GM18511 (cell line): ENCODE measurements at regions not wholly inside any gene's neighbourhood (a gene's known extent, or its start where the extent isn't known, plus 50 kb on each side); places are given as distances from the start of the nearest gene placed in this dataset.

Experiments used
- ATAC-seq: cut with Tn5 transposase; IDR thresholded peaks from one replicate; pipeline ENCODE4 v1.9.1; 2021; ENCODE audit warnings: mild to moderate bottlenecking, moderate library complexity; ENCODE audit not compliant: unreplicated experiment

- no peak for ATAC-seq
Observed at GRCh38 chr7:17474724-17475344, 176.4 kb downstream of the AHR start.

- ATAC-seq = no peak
Observed at GRCh38 chr7:17477182-17477581, 178.7 kb downstream of the AHR start.

- no peak for ATAC-seq
Observed at GRCh38 chr7:17481118-17481517, 182.7 kb downstream of the AHR start.

- no peak for ATAC-seq
Observed at GRCh38 chr7:17485368-17485767, 186.9 kb downstream of the AHR start.

DNA sequence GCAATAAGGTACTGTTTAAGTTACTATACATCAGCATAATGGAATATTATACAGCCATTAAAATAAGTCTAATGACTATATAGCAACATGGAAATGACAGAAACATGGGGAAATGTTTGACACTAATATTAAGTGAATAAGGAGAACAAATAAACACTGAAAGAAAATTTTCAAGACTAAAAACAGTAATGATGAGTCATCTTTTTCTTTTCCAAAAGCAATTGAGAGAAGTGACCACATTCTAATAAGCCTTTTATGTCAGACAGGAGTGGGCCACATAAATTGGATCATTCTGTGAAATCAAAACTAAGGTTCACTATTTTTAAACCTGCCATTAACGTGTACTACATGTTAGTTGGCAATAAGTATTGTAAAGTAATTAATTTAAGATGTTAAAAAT is 187.5 kb downstream of the AHR start:
- no peak for ATAC-seq

DNA sequence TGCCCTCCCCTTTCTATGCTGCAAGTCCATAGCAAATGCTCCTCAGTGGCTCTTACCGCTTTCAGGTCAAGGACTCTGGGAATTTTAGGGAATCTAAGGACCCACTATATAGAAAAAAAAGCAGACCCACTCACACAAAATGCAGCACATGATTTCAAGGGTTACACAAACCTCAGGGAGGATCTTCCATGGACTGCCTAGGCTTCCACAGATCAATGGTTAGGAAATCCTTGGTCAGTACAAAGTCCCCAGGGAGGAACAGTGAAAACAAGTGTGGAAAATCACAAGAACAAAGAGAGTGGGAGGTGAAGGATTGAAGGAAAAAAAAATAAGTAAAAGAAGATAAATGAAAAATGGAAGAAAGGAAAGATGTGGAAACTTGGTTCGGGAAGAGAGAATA is 188.4 kb downstream of the AHR start:
- no peak for ATAC-seq

DNA sequence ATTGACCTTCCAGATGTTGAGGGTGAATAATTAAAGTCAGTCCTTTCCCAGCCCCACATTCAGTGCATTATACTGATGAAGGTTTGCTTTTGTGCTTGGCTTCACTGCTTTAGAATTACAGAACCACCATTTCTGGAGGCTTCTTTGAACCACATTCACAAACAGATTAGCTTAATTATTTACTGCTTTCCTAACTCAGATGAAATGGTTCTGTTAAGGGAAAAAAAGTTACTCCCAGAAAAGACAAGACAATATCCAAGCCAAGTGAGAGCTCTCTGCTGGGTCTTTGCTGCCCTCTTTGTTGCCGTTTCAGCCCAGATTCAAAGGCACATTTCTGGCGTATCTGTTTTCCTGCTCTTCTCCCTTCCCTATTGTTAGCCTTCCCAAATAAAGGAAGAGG is 188.9 kb downstream of the AHR start:
- ATAC-seq = no peak

DNA sequence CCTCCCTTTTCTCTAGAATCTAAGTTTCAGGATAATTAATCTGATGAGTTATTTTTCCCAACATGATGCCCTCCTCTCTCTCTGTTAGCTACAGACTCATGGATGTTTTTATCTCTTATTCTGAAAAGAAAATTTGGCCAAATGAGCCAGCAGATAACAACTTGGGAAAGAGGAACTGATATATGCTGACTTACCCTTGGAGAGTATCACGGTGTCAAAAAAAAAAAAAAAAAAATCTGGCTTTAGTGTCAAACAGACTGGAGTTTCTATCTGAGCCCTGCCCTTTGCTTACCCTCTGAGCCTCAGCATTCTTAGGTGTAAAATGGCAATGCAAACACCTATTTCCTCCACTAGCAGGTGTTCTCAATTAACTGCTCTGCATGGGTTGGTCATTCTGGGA is 190.4 kb downstream of the AHR start:
- no peak for ATAC-seq

GRCh38 chr7:17489961-17490360 is 191.5 kb downstream of the AHR start:
- ATAC-seq = no peak

GRCh38 chr7:17490825-17491224 is 192.4 kb downstream of the AHR start:
- no peak for ATAC-seq

- no peak for ATAC-seq
Observed at GRCh38 chr7:17492437-17492836, 194.0 kb downstream of the AHR start.

- no peak for ATAC-seq
Observed at GRCh38 chr7:17493446-17493845, 195.0 kb downstream of the AHR start.

DNA sequence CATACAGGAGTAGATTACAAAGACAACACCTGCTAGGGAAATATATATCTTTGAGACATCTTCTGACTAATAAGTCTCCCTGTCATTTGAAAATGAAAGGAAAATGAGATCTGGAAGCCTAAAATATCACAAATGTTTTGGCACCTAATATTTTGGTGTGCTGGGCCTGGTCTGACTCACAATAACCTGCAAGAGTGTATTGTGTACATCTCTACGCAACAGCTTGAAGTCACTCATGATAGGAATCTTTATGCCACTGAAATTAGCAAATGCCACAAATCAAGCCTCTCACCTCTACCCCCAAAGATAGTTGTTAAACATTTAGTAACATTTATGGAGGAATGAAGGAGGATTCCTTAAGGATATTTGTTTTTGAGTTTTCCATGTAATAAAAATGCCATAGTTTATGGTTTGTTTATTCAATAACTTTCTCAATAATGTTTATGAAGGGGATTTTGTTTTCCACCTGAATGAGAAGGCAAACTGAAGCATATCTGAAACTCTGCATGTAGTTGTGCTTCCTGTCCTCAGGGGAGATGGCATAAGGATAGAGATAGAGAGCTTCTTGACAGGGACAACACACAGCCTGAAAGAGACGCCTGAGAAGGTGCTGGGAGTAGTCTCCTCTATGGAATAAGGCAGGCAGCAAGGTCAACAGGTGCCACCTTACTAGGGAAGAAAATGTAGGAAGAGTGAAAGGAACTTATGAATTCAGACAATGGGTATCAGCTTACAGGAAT is 197.4 kb downstream of the AHR start:
- ATAC-seq = peak; percentile 67

DNA sequence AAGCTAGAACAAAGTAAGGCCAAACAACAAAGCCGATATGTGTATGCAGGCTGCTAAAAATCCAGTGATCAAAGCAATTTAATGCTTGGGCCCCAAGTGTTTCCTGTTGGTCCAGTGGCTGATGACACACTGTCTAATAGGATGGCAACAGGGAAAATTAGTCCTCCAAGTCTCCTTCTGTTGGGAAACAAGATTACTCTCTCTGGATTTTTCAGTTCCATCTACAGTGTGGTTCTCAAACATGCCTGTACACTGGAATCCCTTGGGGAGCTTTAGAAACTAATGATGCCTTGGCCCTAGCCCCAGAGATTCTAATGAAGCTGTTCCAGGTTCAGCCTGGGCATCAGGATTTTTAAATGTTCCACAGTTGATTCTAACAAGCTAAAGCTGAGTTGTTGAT is 198.7 kb downstream of the AHR start:
- no peak for ATAC-seq

GRCh38 chr7:17497549-17498167 is 199.2 kb downstream of the AHR start:
- ATAC-seq = no peak

DNA sequence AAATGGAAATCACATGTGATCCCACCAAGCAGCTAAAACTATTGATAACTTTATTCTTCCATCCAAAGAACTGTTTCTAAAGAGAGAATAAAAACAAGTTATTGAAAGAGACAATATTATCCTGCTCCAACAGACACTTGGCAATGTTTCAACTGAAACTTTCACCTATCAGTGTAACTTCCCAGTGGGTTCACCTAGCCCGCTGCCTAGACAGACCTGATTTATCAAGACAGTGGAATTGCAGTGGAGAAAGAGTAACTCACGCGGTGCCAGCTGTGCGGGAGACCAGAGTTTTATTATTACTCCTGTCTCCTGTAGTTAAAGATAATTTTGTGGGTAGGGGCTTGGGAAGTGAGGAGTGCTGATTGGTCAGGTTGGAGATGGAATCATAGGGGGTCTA is 199.8 kb downstream of the AHR start:
- ATAC-seq = no peak

DNA sequence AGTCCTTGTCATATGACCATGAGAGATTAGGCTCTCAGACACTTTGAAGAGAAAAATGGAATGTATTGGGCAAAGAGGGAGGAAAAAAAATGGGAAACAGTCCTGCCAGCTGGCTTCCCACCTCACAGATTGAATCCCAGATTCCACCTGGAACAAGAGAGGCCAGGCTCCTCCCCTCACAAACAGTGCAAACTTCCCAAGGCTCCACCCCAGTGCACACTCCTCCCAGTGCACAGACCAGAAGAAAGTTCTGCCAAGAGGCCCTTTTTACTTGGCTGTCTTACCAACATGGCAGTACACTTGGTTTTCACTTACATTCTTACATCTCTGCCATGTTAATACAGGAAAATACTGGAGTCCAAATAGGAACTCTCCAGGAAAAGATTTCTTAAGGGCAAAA is 202.3 kb downstream of the AHR start:
- no peak for ATAC-seq

DNA sequence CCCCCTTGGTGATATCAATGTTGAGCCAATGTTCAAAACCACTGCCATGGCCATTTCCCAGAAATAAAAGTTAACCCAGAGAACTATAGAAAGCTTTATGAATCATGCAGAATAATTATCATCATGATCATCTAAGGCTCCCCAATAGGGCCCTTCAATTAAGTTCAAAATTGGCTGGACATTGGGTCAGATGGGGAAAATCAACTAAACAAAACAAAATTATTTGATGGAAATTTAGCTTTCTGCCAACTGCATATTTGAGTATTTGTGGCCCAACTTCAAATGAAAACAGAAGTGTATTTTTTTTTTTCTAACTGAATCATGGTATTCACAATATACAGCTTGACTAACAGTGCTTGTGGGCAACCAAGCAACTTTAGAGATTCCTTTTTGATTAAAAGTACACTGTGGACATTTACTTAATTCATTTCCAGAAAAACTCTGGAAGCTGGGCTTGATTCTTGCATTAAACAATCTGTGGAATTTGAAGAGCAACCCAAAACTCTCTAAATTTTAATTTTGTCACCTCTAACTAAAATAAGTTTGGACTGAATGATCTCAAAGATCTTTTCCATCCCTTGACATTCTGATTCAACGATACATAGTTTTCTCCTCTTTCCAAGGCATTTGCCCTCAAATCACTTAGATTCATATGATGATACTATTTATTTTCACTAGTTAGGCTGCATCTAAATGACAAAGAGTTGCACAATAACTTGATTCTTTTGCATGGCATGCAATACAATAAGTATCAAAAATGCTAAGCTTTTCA is 203.2 kb downstream of the AHR start:
- no peak for ATAC-seq

GRCh38 chr7:17502213-17503060 is 204.0 kb downstream of the AHR start:
- ATAC-seq = no peak

DNA sequence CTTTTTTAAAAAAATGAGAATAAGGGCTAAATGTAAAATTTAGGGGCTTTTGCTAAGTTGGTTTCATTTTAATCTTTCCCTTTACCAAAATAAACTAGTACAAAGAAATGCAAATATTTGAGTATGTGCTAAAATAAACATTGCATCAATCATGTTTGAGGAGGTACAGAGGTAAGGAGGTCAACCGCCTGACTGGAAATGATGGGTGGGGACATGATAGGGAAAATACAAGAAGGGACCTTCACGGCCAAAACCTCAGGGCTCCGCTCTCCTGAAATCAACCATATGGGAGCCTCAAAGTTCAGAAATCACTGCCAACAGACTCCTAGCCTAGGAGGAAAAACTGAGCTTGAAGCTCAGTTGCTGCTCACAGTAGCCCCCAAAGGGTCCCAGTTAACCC is 207.6 kb downstream of the AHR start:
- ATAC-seq = peak; percentile 87

- no peak for ATAC-seq
Observed at GRCh38 chr7:17506596-17506995, 208.1 kb downstream of the AHR start.
